WERI-Rb-1 (cell line): ENCODE measurements at regions not wholly inside any gene's neighbourhood (a gene's known extent, or its start where the extent isn't known, plus 50 kb on each side); places are given as distances from the start of the nearest gene placed in this dataset.

ENCODE experiments used
- DNase-seq: peaks from one replicate; pipeline ENCODE4 v3.0.0-alpha.2; 2020
- H3K27ac ChIP-seq: fragments of 250-450 bp; sonication (Bioruptor Pico); 2 replicates; pipeline ENCODE4 v1.5.1; 2020; ENCODE audit warnings: mild to moderate bottlenecking, moderate library complexity
- H3K27me3 ChIP-seq: fragments of 250-450 bp; sonication (Bioruptor Pico); 2 replicates; pipeline ENCODE4 v1.5.1; 2021; ENCODE audit warnings: mild to moderate bottlenecking, low read depth, moderate library complexity; ENCODE audit not compliant: insufficient read depth, severe bottlenecking
- H3K36me3 ChIP-seq: fragments of 250-450 bp; sonication (Bioruptor Pico); 2 replicates; pipeline ENCODE4 v1.5.1; 2020; ENCODE audit warnings: mild to moderate bottlenecking, moderate library complexity
- H3K4me3 ChIP-seq: 2 replicates; pipeline ENCODE4 v1.5.1; 2011; ENCODE audit warnings: low read depth, mild to moderate bottlenecking, control low read depth, low read length
- H3K9me3 ChIP-seq: fragments of 250-450 bp; sonication (Bioruptor Pico); 2 replicates; pipeline ENCODE4 v1.5.1; 2021; ENCODE audit warnings: mild to moderate bottlenecking, moderate library complexity; ENCODE audit not compliant: severe bottlenecking
- CTCF ChIP-seq: IDR thresholded peaks from 2 replicates; pipeline ENCODE4 v1.5.1; 2011; ENCODE audit warnings: low read depth, mild to moderate bottlenecking, control low read depth, inconsistent platforms, low read length

- H3K4me3 ChIP-seq, result no peak overlapping the region
- TF ChIP-seq CTCF, result no peak
- H3K27ac ChIP-seq, result no peak overlapping the region
- no peaks in the 10 kb centered on the region for H3K36me3 ChIP-seq
- H3K27me3 ChIP-seq, result no peaks in the 10 kb centered on the region
- DNase-seq, result no peak
- no peaks in the 10 kb centered on the region for H3K9me3 ChIP-seq
Observed at GRCh38 chr2:11018651-11019185, 107.0 kb downstream of the KCNF1 start.

GRCh38 chr2:11019614-11020013 is 107.9 kb downstream of the KCNF1 start:
- no peaks in the 10 kb centered on the region for H3K9me3 ChIP-seq
- DNase-seq, result no peak

GRCh38 chr2:11022064-11022463 is 110.3 kb downstream of the KCNF1 start:
- TF ChIP-seq CTCF, result peak; percentile 35
- Histone ChIP-seq H3K27ac (no peak overlapping the region), H3K27me3 (no peaks in the 10 kb centered on the region), H3K9me3 (no peaks in the 10 kb centered on the region), H3K36me3 (no peaks in the 10 kb centered on the region), H3K4me3 (no peak overlapping the region)
- DNase-seq, result no peak

More at GRCh38 chr2:11019614-11020013, 107.9 kb downstream of the KCNF1 start:
- no peak overlapping the region for H3K4me3 ChIP-seq
- H3K36me3 ChIP-seq, result no peaks in the 10 kb centered on the region
- H3K27ac ChIP-seq, result no peak overlapping the region
- TF ChIP-seq CTCF, result no peak
- H3K27me3 ChIP-seq, result no peaks in the 10 kb centered on the region

GRCh38 chr2:11022591-11023273 is 111.0 kb downstream of the KCNF1 start:
- H3K27me3 ChIP-seq, result no peaks in the 10 kb centered on the region
- H3K27ac ChIP-seq, result no peak overlapping the region
- no peak overlapping the region for H3K4me3 ChIP-seq
- no peak for DNase-seq
- H3K9me3 ChIP-seq, result no peaks in the 10 kb centered on the region
- H3K36me3 ChIP-seq, result no peaks in the 10 kb centered on the region
- no peak for TF ChIP-seq CTCF

- no peak for TF ChIP-seq CTCF
Observed at GRCh38 chr2:11023326-11024258, 111.9 kb downstream of the KCNF1 start.

More at GRCh38 chr2:11023326-11024258, 111.9 kb downstream of the KCNF1 start:
- no peak overlapping the region for H3K4me3 ChIP-seq
- no peak for DNase-seq
- no peaks in the 10 kb centered on the region for H3K27me3 ChIP-seq
- H3K9me3 ChIP-seq, result no peaks in the 10 kb centered on the region
- H3K27ac ChIP-seq, result no peak overlapping the region
- H3K36me3 ChIP-seq, result no peaks in the 10 kb centered on the region
